BJ (cell line): ENCODE measurements at regions not wholly inside any gene's neighbourhood (a gene's known extent, or its start where the extent isn't known, plus 50 kb on each side); places are given as distances from the start of the nearest gene placed in this dataset.

Experiments
- CTCF ChIA-PET: fragments of 350-600 bp; formaldehyde crosslinking; extraction: SDS; loops from one replicate; lab custom pipeline; 2021; ENCODE audit warnings: antibody characterized with exemption, inconsistent platforms; lab: Yijun Ruan, JAX
- POLR2A ChIA-PET: fragments of 300-600 bp; sonication (Branson Sonifier 250); formaldehyde crosslinking; extraction: SDS; loops from one replicate; lab custom pipeline; 2021; ENCODE audit warnings: antibody characterized with exemption; lab: Charles Lee
- DNase-seq: peaks from one replicate; pipeline ENCODE4 v3.0.0-alpha.2; 2011; ENCODE audit warnings: low read depth
- H3K27me3 ChIP-seq: 2 replicates; pipeline ENCODE4 v1.6.0; 2011; ENCODE audit warnings: low read length; ENCODE audit not compliant: control insufficient read depth, insufficient read depth
- H3K36me3 ChIP-seq: 2 replicates; pipeline ENCODE4 v1.5.1; 2011; ENCODE audit warnings: low read length; ENCODE audit not compliant: control insufficient read depth, insufficient read depth
- H3K4me3 ChIP-seq: 2 replicates; pipeline ENCODE4 v1.5.1; 2011; ENCODE audit warnings: low read depth, mild to moderate bottlenecking, control low read depth, low read length
- CTCF ChIP-seq: IDR thresholded peaks from 2 replicates; pipeline ENCODE4 v1.5.1; 2011; ENCODE audit warnings: low read depth, mild to moderate bottlenecking, control low read depth, inconsistent platforms, low read length, moderate library complexity; ENCODE audit not compliant: insufficient read depth

- no peaks in the 10 kb centered on the region for H3K36me3 ChIP-seq
- no peak overlapping the region for H3K4me3 ChIP-seq
- DNase-seq, result no peak
- H3K27me3 ChIP-seq, result peaks cover 13% of the 10 kb centered on the region
- no peak for TF ChIP-seq CTCF
- ChIA-PET POLR2A (no interaction called here), CTCF (interaction anchor here (0.6 to 5.9 kb wide), 23 partner anchors 13 to 196 kb away, joined by 3 to 65 read pairs (median 4); no protein-coding TSS in a partner anchor)
Observed at GRCh38 chr11:119533462-119533861, 110.5 kb upstream of the THY1 start.

- no peaks in the 10 kb centered on the region for H3K36me3 ChIP-seq
- H3K27me3 ChIP-seq, result peaks cover 16% of the 10 kb centered on the region
- ChIA-PET CTCF (interaction anchor here (1.2 to 5.9 kb wide), 8 partner anchors 12 to 157 kb away, joined by 4 to 65 read pairs (median 12); no protein-coding TSS in a partner anchor), POLR2A (no interaction called here)
- H3K4me3 ChIP-seq, result no peak overlapping the region
- no peak for DNase-seq
- TF ChIP-seq CTCF, result no peak
Observed at GRCh38 chr11:119532551-119532950, 109.6 kb upstream of the THY1 start.

GRCh38 chr11:119531623-119532022, 108.7 kb upstream of the THY1 start:
- Histone ChIP-seq H3K4me3 (no peak overlapping the region), H3K27me3 (peaks cover 14% of the 10 kb centered on the region), H3K36me3 (no peaks in the 10 kb centered on the region)
- no peak for DNase-seq
- CTCF ChIA-PET, result interaction anchor here (0.8 to 5.9 kb wide), 5 partner anchors 11 to 50 kb away, joined by 3 to 65 read pairs (median 9); no protein-coding TSS in a partner anchor
- no peak for TF ChIP-seq CTCF
- POLR2A ChIA-PET, result no interaction called here

GRCh38 chr11:119531056-119531455, 108.1 kb upstream of the THY1 start:
- DNase-seq, result no peak
- ChIA-PET POLR2A (no interaction called here), CTCF (interaction anchor here (0.8 to 1.0 kb wide), 2 partner anchors 31 to 50 kb away, joined by 3 read pairs; no protein-coding TSS in a partner anchor)
- no peak for TF ChIP-seq CTCF
- Histone ChIP-seq H3K4me3 (no peak overlapping the region), H3K36me3 (no peaks in the 10 kb centered on the region), H3K27me3 (peaks cover 14% of the 10 kb centered on the region)

- ChIA-PET POLR2A (no interaction called here), CTCF (interaction anchor here (0.8 to 3.9 kb wide), 3 partner anchors 30 to 50 kb away, joined by 3 to 14 read pairs (median 3); no protein-coding TSS in a partner anchor)
- Histone ChIP-seq H3K4me3 (no peak overlapping the region), H3K36me3 (no peaks in the 10 kb centered on the region), H3K27me3 (peaks cover 14% of the 10 kb centered on the region)
- no peak for TF ChIP-seq CTCF
- no peak for DNase-seq
Observed at GRCh38 chr11:119530509-119530908, 107.5 kb upstream of the THY1 start.
